A673 (cell line): ENCODE measurements at regions not wholly inside any gene's neighbourhood (a gene's known extent, or its start where the extent isn't known, plus 50 kb on each side); places are given as distances from the start of the nearest gene placed in this dataset.

ENCODE experiments used
- CTCF ChIP-seq: fragments of 300-800, 200-600 bp; sonication (generic); conservative IDR thresholded peaks from 2 replicates; pipeline ENCODE4 v1.5.1; 2017; ENCODE audit warnings: low read depth, mild to moderate bottlenecking, antibody characterized with exemption, low read length, moderate library complexity, mixed read lengths
- EZH2 ChIP-seq: fragments of 200-600 bp; sonication (generic); IDR thresholded peaks from 2 replicates; pipeline ENCODE4 v1.6.1; 2017; ENCODE audit warnings: borderline replicate concordance, low read depth, mild to moderate bottlenecking, mixed read lengths, antibody characterized with exemption, low read length; ENCODE audit not compliant: poor library complexity, severe bottlenecking

- TF ChIP-seq CTCF (no peak), EZH2 (no peak)
Observed at GRCh38 chr13:40468227-40468838, 198.1 kb downstream of the FOXO1 start.
